ENCODE measurements at regions not wholly inside any gene's neighbourhood (a gene's known extent, or its start where the extent isn't known, plus 50 kb on each side); places are given as distances from the start of the nearest gene placed in this dataset.

DNA sequence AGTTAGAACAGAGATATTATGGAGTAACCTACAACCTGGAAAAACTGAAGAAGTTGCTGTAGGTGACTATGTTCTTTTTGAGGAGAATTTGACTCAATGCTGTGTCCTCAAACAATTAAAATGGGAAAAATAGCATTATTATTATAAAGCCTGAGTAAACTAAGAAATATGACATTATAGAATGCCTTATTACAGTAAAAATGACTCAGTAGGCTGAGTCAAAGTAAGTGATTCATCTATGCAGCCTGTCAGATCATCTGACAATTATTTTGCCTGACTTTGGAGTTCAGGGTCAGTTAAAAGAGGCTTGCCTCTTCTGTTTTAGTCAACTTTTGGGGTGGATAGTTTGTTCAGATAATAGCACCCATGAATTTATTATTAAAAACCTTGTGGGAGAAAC, 150.8 kb upstream of the PTGFR start:
- Histone ChIP-seq H3K27ac (no peak overlapping the region), H3K4me1 (no peaks in the 10 kb centered on the region), H3K27me3 (no peaks in the 10 kb centered on the region), H3K36me3 (no peaks in the 10 kb centered on the region), H3K9me3 (no peaks in the 10 kb centered on the region), H3K4me3 (no peak overlapping the region)
- intact Hi-C loops (cut with DNase I; ENCODE audit: low total_unique reads): no loop called here
- no peak for DNase-seq (ENCODE audit: low spot score in 2 of 2)
- TF ChIP-seq, protein P1, sequence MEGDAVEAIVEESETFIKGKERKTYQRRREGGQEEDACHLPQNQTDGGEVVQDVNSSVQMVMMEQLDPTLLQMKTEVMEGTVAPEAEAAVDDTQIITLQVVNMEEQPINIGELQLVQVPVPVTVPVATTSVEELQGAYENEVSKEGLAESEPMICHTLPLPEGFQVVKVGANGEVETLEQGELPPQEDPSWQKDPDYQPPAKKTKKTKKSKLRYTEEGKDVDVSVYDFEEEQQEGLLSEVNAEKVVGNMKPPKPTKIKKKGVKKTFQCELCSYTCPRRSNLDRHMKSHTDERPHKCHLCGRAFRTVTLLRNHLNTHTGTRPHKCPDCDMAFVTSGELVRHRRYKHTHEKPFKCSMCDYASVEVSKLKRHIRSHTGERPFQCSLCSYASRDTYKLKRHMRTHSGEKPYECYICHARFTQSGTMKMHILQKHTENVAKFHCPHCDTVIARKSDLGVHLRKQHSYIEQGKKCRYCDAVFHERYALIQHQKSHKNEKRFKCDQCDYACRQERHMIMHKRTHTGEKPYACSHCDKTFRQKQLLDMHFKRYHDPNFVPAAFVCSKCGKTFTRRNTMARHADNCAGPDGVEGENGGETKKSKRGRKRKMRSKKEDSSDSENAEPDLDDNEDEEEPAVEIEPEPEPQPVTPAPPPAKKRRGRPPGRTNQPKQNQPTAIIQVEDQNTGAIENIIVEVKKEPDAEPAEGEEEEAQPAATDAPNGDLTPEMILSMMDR (IDR thresholded peaks at IDR 0.05): no peak
- TF ChIP-seq POLR2A (IDR thresholded peaks at IDR 0.05) (no peak), POLR2AphosphoS5 (IDR thresholded peaks at IDR 0.05) (no peak)

DNA sequence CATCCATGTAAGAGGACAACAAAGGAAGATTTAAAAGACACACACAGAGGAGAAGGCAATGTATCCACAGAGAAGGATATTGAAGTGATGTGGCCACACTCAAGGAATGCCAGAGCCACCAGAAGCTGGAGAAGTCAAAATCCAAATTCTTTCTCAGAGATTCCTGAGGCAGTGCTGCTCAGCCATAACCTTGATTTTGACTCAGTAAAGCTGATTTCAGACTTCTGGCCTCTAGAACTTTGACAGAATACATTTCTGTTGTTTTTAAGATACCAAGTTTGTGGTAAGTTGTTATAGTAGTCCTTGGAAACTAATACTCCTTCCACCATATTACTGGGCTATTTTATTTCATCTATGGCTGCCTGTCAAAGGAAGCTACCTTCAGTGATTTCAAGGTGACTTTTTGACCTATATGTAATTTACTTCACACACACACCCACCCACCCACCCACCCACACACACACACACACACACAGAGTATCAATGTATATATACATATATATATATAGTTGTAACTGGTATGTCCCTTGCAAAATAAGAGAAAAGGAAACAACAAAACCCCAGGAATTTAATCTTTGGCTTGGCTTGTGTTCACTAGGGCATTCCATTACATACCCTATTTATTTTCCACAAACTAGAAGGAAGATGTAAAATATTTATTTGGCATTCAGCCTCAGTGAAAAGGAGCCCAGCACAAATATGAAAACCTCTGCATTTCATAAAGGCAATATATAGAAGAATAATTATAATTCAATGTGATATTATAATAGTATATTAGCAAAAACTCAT, 142.1 kb upstream of the PTGFR start:
- H3K4me1 ChIP-seq: no peaks in the 10 kb centered on the region
- H3K36me3 ChIP-seq: no peaks in the 10 kb centered on the region
- H3K27me3 ChIP-seq: no peaks in the 10 kb centered on the region
- intact Hi-C loops (cut with DNase I; ENCODE audit: low total_unique reads): no loop called here
- H3K27ac ChIP-seq: no peak overlapping the region
- H3K9me3 ChIP-seq: no peaks in the 10 kb centered on the region
- DNase-seq (ENCODE audit: low spot score in 2 of 2): no peak
- no peak overlapping the region for H3K4me3 ChIP-seq
- TF ChIP-seq POLR2A (IDR thresholded peaks at IDR 0.05) (no peak), POLR2AphosphoS5 (IDR thresholded peaks at IDR 0.05) (no peak)
- TF ChIP-seq, protein P1 (IDR thresholded peaks at IDR 0.05): no peak

DNA sequence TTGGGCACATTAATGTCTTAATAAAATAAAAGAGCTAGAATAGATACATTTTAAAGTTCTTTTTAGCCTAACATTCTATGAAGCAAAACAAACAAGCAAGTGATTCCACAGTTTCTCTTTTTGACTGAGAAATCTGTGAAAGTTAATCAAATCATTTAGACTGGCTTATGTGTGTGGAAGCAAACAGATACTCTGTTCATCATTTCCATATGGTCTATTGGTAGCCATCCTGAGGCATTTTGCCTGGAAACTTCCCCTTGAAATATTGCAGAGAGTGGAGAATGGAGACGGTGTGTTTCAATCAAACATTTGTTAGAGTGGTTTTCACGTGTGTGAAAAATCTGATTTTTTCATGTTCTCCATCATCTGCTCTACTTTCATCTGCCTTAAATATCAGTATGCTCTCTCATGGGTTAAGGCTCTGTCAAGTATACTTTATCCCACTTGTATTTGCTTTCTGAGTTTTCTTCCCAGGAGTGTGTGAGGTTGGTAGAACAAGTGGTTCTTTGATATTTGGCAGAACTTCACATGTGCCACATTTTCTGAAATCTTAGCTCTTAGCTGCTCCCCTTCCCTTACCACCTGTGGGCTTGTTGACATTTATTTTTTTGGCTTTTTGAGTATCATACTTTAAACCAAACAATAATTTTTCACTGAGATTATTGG, 139.1 kb upstream of the PTGFR start:
- H3K27ac ChIP-seq: no peak overlapping the region
- H3K27me3 ChIP-seq: no peaks in the 10 kb centered on the region
- H3K4me1 ChIP-seq: no peaks in the 10 kb centered on the region
- no peak for DNase-seq (ENCODE audit: low spot score in 2 of 2)
- no peaks in the 10 kb centered on the region for H3K36me3 ChIP-seq
- no peak overlapping the region for H3K4me3 ChIP-seq
- TF ChIP-seq POLR2AphosphoS5 (IDR thresholded peaks at IDR 0.05): no peak
- TF ChIP-seq, protein P1 (IDR thresholded peaks at IDR 0.05): no peak
- no peak for TF ChIP-seq POLR2A (IDR thresholded peaks at IDR 0.05)
- intact Hi-C loops (cut with DNase I; ENCODE audit: low total_unique reads): no loop called here
- H3K9me3 ChIP-seq: no peaks in the 10 kb centered on the region

DNA sequence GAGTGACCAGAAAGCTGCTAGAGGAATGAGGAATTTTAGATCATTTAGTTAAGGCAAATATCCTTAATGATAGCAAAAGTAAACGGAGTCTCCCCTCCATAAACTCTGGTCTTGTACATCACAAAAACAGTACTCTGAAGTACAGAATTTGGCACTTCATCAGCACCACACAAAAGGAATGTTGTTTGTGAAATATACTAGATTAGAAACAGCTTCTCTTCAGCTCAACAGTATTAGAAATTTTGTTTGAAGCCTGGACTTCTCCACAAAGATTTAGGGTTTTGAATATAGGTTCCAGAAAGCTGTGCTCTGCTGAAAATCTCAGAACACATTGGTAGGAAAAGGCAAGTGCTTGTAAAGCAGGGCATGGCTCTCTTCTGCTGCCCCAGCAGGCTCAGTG, 135.1 kb upstream of the PTGFR start:
- no peak for DNase-seq (ENCODE audit: low spot score in 2 of 2)
- H3K4me3 ChIP-seq: no peak overlapping the region
- no peaks in the 10 kb centered on the region for H3K4me1 ChIP-seq
- intact Hi-C loops (cut with DNase I; ENCODE audit: low total_unique reads): no loop called here
- no peaks in the 10 kb centered on the region for H3K9me3 ChIP-seq
- no peaks in the 10 kb centered on the region for H3K27me3 ChIP-seq
- H3K36me3 ChIP-seq: no peaks in the 10 kb centered on the region
- no peak for TF ChIP-seq POLR2A (IDR thresholded peaks at IDR 0.05)
- TF ChIP-seq, protein P1 (IDR thresholded peaks at IDR 0.05): no peak
- TF ChIP-seq POLR2AphosphoS5 (IDR thresholded peaks at IDR 0.05): no peak
- H3K27ac ChIP-seq: peak overlapping the region in 1 of 2 donors; percentile 52

DNA sequence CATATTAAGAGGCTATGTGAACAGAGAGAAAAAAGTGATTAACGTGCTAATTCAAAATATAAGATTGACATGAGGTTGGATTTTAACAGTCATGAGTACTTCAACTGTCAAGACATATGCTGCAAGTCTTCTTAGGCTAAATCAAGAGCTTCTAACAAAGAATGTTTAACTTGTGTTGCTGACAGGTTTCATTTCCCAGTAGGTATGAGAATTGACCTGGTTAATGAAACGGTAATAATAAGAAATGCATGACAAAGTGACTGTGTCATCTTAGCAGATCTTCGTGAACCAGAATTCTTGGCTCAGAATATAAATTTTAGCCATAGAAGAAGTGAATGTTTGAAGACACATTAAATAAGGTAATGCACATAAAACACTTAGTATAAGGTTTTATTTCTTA, 132.6 kb upstream of the PTGFR start:
- Histone ChIP-seq H3K27ac (no peak overlapping the region), H3K9me3 (no peaks in the 10 kb centered on the region), H3K27me3 (no peaks in the 10 kb centered on the region), H3K4me1 (no peaks in the 10 kb centered on the region), H3K4me3 (no peak overlapping the region), H3K36me3 (no peaks in the 10 kb centered on the region)
- DNase-seq (ENCODE audit: low spot score in 2 of 2): no peak
- TF ChIP-seq POLR2AphosphoS5 (IDR thresholded peaks at IDR 0.05) (no peak), POLR2A (IDR thresholded peaks at IDR 0.05) (no peak)
- TF ChIP-seq, protein P1 (IDR thresholded peaks at IDR 0.05): no peak
- intact Hi-C loops (cut with DNase I; ENCODE audit: low total_unique reads): no loop called here
